PFSK-1 (cell line): ENCODE measurements at regions not wholly inside any gene's neighbourhood (a gene's known extent, or its start where the extent isn't known, plus 50 kb on each side); places are given as distances from the start of the nearest gene placed in this dataset.

Experiments used
- POLR2AphosphoS5 ChIP-seq: IDR thresholded peaks from 2 replicates; pipeline ENCODE4 v1.6.1; 2012; ENCODE audit warnings: low read depth, mild to moderate bottlenecking, control low read depth, low read length, moderate library complexity
- REST ChIP-seq, 2 experiments: IDR thresholded peaks; 2 replicates each; pipeline versions ENCODE4 v1.6.1 to v1.8.0; 2011 to 2012; ENCODE audit warnings: low read depth in 2 of 2, low read length in 2 of 2, control low read depth in 1 of 2, inconsistent platforms in 1 of 2, mild to moderate bottlenecking in 1 of 2, moderate library complexity in 1 of 2; ENCODE audit not compliant: insufficient read depth in 1 of 2
- SIN3A ChIP-seq: IDR thresholded peaks from 2 replicates; pipeline ENCODE4 v1.6.1; 2012; ENCODE audit warnings: mild to moderate bottlenecking, low read length, moderate library complexity, borderline replicate concordance; ENCODE audit not compliant: insufficient read depth
- TAF1 ChIP-seq: IDR thresholded peaks from 2 replicates; pipeline ENCODE4 v1.6.1; 2012; ENCODE audit warnings: low read length, control low read depth, borderline replicate concordance; ENCODE audit not compliant: insufficient read depth

- TF ChIP-seq REST (IDR thresholded peaks at IDR 0.05; ENCODE audit: insufficient read depth in 1 of 2, low read depth in 2 of 2, low read length in 2 of 2) (no peak), POLR2AphosphoS5 (no peak), TAF1 (no peak), SIN3A (no peak)
These were observed 484.8 kb downstream of the BRINP3 start for GRCh38 chr1:189992856-189993255.
